LNCaP clone FGC (cell line): ENCODE measurements at regions not wholly inside any gene's neighbourhood (a gene's known extent, or its start where the extent isn't known, plus 50 kb on each side); places are given as distances from the start of the nearest gene placed in this dataset.

ENCODE experiments used
- DNase-seq: peaks from one replicate; pipeline ENCODE4 v3.0.0-alpha.2; 2011; ENCODE audit warnings: low read depth
- H3K4me3 ChIP-seq: 2 replicates; pipeline ENCODE4 v1.5.1; 2011; ENCODE audit warnings: mild to moderate bottlenecking, low read depth, low read length, control low read depth
- CTCF ChIP-seq: IDR thresholded peaks from 2 replicates; pipeline ENCODE4 v1.5.1; 2012; ENCODE audit warnings: mild to moderate bottlenecking; ENCODE audit not compliant: control insufficient read depth, insufficient read depth; ENCODE audit errors: extremely low read depth

DNA sequence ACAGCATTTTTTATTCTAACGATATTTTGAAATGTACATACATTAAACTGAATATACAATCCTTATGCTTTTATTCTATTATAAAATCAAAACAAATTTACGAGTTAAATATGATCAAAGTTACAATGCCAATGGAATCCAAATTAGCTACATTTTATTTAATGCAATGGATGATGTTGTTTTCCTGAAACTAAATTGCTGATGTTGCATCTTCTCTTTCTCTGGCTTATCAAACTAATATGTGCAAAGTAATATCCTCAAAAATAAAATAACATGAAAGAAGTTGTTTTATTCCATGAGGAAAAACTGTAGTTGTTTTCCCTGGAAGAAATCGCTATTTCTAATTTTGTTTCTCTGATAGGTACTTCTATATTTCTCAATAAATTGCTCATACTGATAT lies 106.8 kb downstream of the ASB9 start:
- H3K4me3 ChIP-seq: no peak overlapping the region
- no peak for TF ChIP-seq CTCF
- DNase-seq: no peak

DNA sequence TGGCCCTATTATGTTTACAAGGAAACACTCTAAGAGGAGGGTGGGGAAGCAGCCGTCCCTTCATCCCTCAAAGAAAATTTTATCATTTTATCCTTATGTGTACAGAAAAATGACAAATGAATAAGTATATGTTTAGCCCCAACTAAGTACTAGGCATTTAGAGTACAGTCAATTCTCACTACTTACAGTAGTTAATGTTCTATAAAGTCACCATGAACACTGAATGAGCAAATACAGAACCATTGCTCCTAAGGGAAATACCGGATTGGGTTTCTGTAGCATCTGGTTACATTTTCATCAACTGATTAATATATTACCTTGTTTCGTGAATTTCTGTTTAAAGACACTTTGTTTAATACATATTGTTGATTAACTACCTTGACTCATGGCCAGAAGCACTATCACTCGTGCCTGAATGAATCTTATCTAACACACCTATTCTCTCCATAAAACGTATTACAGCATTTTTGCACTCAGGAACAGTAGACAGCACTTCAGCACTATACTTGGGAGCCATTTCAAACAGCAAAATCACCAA lies 109.3 kb downstream of the ASB9 start:
- no peak for TF ChIP-seq CTCF
- no peak overlapping the region for H3K4me3 ChIP-seq
- no peak for DNase-seq

DNA sequence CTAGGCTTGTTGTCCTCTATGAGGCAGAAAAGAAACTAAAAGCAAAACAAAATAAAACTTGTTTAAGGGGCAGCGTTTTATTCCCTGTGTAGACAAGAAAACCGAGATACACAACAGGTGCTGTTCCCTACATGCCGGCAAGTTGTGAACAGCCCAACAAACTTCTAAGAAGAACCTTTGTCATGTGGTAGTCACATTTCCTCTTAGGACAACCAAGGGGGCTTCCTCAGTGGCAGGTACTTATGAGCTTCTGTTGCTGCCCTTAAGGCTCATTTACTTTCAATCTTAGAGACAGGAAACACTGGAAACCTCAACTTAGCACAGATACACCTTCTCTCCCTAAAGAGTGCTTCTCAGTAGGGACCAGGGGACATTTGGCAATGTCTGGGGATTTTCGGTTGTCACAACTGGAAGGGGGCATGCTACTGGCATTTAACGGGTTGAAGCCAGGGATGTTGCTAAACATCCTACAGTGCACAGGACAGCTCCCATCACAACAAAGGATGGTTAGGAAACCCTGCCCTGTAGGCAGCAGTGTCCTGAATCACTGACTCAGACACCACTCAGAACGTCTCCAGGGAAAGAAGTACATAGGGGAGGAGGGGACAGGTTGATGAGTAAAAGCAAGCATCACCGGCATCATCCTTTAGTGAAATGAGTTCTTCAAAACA lies 111.0 kb downstream of the ASB9 start:
- H3K4me3 ChIP-seq: no peak overlapping the region
- no peak for TF ChIP-seq CTCF
- no peak for DNase-seq

DNA sequence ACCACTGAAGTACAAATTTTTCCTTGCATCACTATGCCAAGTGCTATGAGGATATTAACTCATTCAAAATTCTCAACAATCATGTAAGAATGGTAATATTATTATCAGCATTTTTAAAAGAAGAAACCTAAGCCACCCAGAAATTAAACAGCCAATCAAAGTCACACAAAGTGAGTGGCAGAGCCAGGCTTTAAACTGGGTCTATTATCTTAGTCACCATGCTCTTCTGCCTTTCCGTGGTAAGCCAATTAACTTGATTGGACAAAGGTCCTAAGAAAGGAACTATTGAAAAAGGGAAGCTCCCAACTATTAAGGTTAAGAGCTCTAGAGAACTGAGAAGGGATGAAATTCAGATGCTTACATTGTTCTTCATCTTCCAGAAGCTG lies 111.5 kb downstream of the ASB9 start:
- no peak for DNase-seq
- TF ChIP-seq CTCF: no peak
- no peak overlapping the region for H3K4me3 ChIP-seq

GRCh38 chrX:15157624-15158023 lies 112.3 kb downstream of the ASB9 start:
- no peak overlapping the region for H3K4me3 ChIP-seq
- no peak for DNase-seq
- TF ChIP-seq CTCF: no peak

- DNase-seq: no peak
- TF ChIP-seq CTCF: no peak
- H3K4me3 ChIP-seq: no peak overlapping the region
These were observed 118.4 kb downstream of the ASB9 start for GRCh38 chrX:15151267-15152186.

- no peak for TF ChIP-seq CTCF
- H3K4me3 ChIP-seq: no peak overlapping the region
- no peak for DNase-seq
These were observed 119.3 kb downstream of the ASB9 start for GRCh38 chrX:15150586-15150985.
